ENCODE measurements at regions not wholly inside any gene's neighbourhood (a gene's known extent, or its start where the extent isn't known, plus 50 kb on each side); places are given as distances from the start of the nearest gene placed in this dataset. TPM values are rescaled to one million over a fixed set of nuclear protein-coding genes. Genes with fewer than 3 reads are reported as not detected.

GRCh38 chr3:16103472-16103871 is 71.0 kb upstream of the GALNT15 start:
- peak; percentile 79 for DNase-seq (ENCODE audit: low read depth)

GRCh38 chr3:16104156-16104555 is 70.3 kb upstream of the GALNT15 start:
- DNase-seq (ENCODE audit: low read depth), result no peak

GRCh38 chr3:16106050-16106449 is 68.4 kb upstream of the GALNT15 start:
- DNase-seq (ENCODE audit: low read depth), result no peak

GRCh38 chr3:16108424-16108823 is 66.1 kb upstream of the GALNT15 start:
- no peak for DNase-seq (ENCODE audit: low read depth)

- no peak for DNase-seq (ENCODE audit: low read depth)
These were observed 64.6 kb upstream of the GALNT15 start for GRCh38 chr3:16109929-16110328.

GRCh38 chr3:16112910-16113504 is 61.5 kb upstream of the GALNT15 start:
- peak; percentile 67 for DNase-seq (ENCODE audit: low read depth)

GRCh38 chr3:16113704-16114103 is 60.8 kb upstream of the GALNT15 start:
- no peak for DNase-seq (ENCODE audit: low read depth)

- DNase-seq (ENCODE audit: low read depth), result no peak
These were observed 60.1 kb upstream of the GALNT15 start for GRCh38 chr3:16114429-16114828.

- DNase-seq (ENCODE audit: low read depth), result no peak
These were observed 59.5 kb upstream of the GALNT15 start for GRCh38 chr3:16114930-16115329.

GRCh38 chr3:16118396-16118795 is 56.1 kb upstream of the GALNT15 start:
- DNase-seq (ENCODE audit: low read depth), result no peak

GRCh38 chr3:16119887-16120286 is 54.6 kb upstream of the GALNT15 start:
- DNase-seq (ENCODE audit: low read depth), result no peak

GRCh38 chr3:16121391-16121790 is 53.1 kb upstream of the GALNT15 start:
- no peak for DNase-seq (ENCODE audit: low read depth)

- no peak for DNase-seq (ENCODE audit: low read depth)
These were observed 52.3 kb upstream of the GALNT15 start for GRCh38 chr3:16122155-16122554.

- no peak for DNase-seq (ENCODE audit: low read depth)
These were observed 51.8 kb upstream of the GALNT15 start for GRCh38 chr3:16122661-16123060.

GRCh38 chr3:16124636-16125035 is 49.8 kb upstream of the GALNT15 start:
- DNase-seq (ENCODE audit: low read depth), result peak; percentile 46

MicroRNAs encoded in the stretch of these regions (microRNA counts, 767-probe panel; counts per million panel counts)
- not detected for microRNA hsa-miR-563

Small RNAs in the stretch of these regions (microRNA-seq; reads per million reads assigned to microRNA genes)
- not detected for gene MIR563
